Urothelium cell line (cell line): ENCODE measurements at regions not wholly inside any gene's neighbourhood (a gene's known extent, or its start where the extent isn't known, plus 50 kb on each side); places are given as distances from the start of the nearest gene placed in this dataset.

ENCODE experiments used
- DNase-seq: peaks from one replicate; pipeline ENCODE4 v3.0.0; 2011; ENCODE audit warnings: low spot score, mixed read lengths
- FAIRE-seq: peaks from 2 replicates; lab custom pipeline; 2011; peaks lifted over from hg19 to GRCh38; lab: Jason Lieb, UNC

GRCh38 chr5:30957591-30957990 lies 235.9 kb upstream of the CDH6 start:
- DNase-seq, result no peak
- FAIRE-seq, result no peak

DNA sequence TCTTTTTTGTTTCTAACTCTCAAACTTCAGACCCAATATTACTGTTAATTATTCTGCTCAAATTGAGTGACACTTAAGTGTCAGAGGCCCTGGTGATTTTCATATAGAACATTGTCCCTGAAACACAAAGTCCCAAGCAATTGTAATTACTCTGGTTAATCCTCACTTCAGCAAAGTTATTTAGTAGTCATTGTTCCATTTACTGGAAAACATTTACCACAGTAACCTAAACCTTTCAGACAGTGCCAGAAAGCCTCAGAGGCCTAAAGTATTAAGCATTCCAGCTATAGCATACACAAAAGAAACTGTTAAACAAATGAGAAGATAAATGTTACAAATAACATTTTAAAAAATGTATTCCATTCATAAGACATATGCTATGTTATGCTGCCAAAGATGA lies 237.2 kb upstream of the CDH6 start:
- FAIRE-seq (no peak), DNase-seq (no peak)

DNA sequence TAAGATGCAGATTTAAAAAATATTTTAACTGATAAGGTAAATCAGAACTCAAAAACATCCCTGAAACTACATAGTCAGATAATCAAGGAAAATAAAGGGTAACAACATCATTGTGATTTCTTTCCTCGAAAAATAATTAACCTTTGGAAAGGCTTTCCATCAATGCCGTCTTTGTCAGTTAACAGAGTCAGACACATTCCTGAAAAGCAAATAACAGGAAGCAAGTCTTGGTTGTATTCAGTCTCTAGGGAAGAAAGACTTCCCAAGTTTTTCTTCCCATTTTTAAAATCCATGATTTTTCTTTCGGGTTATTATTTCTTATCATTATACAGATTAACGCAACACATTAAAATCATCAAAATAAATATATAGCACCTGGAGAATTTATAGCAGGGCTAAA lies 256.4 kb upstream of the CDH6 start:
- FAIRE-seq (no peak), DNase-seq (no peak)

DNA sequence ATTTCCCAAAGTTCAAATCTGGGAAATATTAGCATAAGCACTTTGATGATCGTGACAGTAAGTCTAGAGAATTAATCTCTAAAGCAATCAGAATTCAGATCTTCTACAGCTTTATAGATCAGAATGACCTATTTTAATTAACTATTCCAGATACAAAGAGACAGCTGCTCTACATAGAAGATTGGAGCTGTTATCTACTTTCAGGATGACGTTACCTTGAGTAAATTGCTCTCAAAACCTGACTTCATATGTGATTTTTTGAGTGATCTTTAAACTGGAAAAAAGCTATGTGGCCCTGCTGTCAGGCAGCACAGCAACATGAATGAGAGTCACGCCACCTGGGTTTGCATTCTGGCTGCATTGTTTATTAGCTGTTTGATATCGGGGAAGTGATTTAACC lies 259.9 kb upstream of the CDH6 start:
- no peak for DNase-seq
- FAIRE-seq, result no peak

DNA sequence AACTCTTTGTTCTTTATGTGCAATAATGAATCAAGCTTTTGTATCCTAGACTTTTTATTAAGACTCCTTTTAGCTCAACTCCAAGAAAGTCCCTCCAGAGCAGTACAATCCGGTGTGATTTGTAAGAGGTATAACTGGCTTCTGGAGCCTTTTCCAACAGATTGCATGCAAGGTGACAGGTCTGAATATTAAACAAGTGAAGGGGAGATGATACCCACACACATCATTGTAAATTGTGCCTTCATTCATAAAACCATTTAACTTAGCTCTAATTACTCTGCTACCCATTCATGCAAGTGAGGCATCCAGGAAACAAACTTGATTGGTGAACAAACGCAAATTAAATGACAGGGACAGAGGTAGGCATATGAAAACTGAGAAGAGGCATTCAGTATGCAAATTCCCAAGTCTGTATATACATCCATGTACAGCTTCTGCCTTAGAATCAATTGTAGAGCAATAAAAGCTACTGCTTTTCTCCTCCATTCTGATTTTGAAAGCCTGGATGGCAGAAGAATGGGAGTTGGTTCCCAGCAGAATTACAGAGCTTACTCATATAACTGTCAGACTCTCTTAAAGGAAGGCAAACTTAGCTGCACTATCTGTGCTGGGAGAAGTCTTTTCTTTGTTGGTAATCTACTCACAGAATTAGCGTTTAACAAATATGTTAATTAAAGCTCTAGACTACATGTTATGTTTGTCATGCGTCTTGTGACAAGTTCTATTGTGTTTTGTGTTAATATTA lies 261.0 kb upstream of the CDH6 start:
- FAIRE-seq (no peak), DNase-seq (no peak)

- FAIRE-seq (no peak), DNase-seq (no peak)
These were observed 262.8 kb upstream of the CDH6 start for GRCh38 chr5:30930736-30931135.

- DNase-seq (no peak), FAIRE-seq (no peak)
These were observed 264.5 kb upstream of the CDH6 start for GRCh38 chr5:30928956-30929355.

DNA sequence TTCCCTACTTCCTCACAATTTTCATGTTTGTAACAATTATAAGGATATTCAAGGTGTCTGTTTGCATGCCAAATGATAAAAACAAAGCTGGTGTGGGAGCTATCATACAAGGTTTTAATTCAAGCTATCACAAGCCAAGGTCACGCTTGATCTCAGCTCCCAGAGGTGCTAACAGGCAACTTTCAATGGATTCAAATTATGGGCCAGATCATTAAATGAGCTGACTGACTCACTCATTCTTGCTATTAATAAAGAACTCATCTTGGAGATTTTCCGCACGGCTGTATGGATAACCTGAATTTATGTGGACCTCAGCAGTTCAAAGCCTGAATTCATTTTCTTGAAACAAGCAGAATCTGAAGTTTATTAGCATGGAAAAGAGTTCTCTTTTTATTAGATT lies 267.3 kb upstream of the CDH6 start:
- FAIRE-seq, result no peak
- no peak for DNase-seq

DNA sequence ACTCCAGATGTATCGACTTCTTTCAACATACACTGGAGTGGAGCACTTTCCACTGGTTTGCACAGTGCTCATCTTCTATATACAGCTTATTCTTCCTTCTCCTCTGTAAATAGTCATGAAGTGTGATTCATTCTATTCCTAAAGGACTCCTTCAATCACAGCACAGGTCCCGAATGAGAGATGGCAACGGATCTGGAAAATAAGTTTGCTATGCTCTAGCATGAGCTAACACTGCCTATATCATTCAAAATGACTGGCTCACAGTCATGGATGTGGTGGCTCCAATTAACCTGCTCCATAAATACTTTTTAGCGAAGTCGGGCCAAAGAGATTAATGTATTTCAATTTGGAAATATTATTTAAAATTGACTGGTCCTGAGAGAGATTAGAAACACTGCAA lies 272.1 kb upstream of the CDH6 start:
- FAIRE-seq (no peak), DNase-seq (no peak)

DNA sequence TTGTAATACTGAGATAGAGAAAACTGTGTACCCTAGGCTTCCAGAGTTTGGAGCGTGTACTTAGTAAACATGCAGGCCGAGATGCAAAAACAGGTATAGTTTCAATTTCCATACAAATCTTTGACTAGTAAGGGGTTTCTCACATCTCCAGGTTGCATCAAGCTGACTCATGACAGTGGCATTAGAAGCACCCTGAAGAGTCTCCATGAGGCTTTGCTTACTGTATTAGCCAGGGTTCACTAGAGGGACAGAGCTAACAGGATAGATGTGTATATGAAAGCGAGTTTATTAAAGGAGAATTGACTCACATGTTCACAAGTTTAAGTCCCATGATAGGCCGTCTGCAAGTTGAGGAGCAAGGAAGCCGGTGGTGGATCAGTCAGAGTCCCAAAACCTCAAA lies 275.3 kb upstream of the CDH6 start:
- FAIRE-seq, result no peak
- peak; percentile 27 for DNase-seq

- no peak for DNase-seq
- FAIRE-seq, result no peak
These were observed 285.1 kb upstream of the CDH6 start for GRCh38 chr5:30908356-30908755.

- no peak for FAIRE-seq
- no peak for DNase-seq
These were observed 293.1 kb upstream of the CDH6 start for GRCh38 chr5:30900367-30900766.

GRCh38 chr5:30894811-30895210 lies 298.7 kb upstream of the CDH6 start:
- FAIRE-seq (no peak), DNase-seq (no peak)

GRCh38 chr5:30891660-30892059 lies 301.8 kb upstream of the CDH6 start:
- FAIRE-seq (no peak), DNase-seq (no peak)

DNA sequence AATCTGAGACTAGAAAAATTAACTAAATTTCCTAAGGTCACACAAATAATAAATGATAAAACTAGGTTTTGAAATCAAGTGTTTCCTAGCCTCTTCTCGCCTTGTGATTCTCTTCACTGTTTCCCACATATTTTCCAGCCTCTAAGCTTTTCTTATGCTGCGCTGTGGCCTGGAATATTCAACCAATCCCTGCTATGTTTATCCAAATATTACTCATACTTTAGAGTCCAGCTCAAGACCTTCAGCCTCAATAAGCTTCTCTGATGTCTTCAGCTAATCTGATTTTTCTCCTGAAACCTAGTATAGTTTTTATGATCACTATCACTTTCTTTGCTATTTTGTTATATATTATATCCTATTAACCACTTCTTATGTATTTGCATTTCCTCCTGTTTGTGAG lies 303.1 kb upstream of the CDH6 start:
- no peak for DNase-seq
- FAIRE-seq, result no peak

- no peak for FAIRE-seq
- DNase-seq, result no peak
These were observed 313.0 kb upstream of the CDH6 start for GRCh38 chr5:30880514-30880913.

DNA sequence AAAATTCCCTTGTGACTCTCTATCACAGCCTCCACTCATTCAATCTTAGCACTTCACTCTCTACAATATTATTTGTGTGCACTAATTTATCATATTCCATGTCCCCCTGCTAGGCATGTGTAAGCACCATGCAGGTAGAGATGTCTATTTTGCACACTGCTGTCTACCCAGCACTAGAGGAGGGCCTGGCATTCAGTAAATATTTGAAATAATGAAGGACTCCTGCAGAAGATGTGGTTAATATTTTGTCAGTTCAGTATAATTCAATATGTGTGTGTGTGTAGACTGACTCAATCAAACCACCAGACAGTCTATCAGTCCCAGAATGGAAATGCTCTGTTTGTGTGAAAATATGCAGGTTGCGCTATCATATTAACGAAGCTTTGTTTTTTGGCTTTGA lies 313.6 kb upstream of the CDH6 start:
- DNase-seq (no peak), FAIRE-seq (no peak)

DNA sequence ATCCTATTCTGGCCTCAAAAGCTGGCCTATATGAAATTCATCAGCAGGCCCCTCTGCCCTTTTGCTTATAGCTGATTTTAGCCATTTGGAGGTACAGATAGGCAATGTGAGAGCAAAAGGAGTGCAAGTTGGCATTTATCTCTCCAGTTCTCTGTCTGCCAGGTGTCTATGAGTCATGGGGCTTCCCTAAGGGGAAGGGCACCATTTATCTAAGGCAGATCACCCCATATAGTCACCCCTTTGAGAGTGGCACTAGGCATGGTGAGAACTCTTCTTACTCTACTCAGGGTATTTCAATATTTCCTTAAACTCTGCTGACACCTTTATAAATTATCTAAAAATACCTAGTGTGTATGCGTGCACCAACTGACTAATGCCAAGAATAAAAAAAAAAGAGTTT lies 314.7 kb upstream of the CDH6 start:
- FAIRE-seq, result no peak
- DNase-seq, result no peak

DNA sequence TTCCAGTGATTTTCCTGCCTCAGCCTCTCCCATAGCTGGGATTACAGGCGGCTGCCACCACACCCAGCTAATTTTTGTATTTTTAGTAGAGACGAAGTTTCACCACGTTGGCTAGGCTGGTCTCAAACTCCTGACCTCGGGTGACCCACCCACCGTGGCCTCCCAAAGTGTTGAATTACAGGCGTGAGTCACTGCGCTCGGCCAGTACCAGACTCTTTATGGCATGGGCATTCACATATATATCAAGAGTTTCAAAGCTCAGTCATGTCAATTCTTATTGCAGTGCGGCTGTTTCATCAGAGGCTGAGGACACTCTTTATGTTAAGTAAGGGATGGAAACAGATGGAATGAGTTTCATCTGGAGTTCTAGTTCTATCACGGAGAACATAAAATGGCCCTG lies 315.2 kb upstream of the CDH6 start:
- FAIRE-seq (no peak), DNase-seq (no peak)

DNA sequence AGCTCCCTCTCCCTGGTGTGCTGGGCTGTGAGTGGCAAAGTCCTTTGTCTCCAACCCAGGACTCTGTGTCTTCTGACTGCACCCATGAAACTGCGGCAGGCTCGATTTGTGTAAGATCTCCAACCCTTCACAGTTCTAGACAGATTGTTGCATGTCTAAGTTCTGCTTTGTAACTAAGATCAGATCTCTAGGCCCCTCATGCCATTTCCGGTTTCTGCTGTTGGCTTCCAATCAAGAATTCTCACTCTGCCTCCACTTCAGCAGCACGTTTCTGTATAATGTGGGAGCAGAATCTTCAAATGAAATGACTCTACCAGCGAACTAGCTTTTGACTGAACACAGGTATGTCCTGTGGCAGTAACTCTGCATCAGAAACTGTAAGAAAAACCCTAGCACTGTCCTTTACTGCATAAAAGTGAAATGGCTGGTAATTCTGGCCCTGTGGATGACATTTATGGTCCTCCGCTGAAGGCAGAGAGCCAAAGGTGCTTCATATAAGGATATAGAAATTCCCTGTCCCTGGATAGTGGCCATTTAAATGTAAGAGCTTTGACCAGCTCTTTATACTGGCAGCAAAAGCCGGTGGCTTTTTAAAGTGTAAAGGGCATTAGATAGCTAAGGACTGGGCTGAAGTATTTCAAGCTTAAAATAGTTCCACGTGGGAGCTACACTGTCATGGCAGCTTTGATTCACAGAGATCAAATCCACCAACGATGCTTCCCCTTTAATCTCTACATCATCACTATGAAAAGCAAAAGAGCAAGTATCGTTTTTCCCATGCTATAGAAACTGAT lies 319.0 kb upstream of the CDH6 start:
- FAIRE-seq, result no peak
- DNase-seq, result no peak

GRCh38 chr5:30871196-30871595 lies 322.3 kb upstream of the CDH6 start:
- DNase-seq, result no peak
- FAIRE-seq, result no peak

GRCh38 chr5:30867711-30868110 lies 325.8 kb upstream of the CDH6 start:
- FAIRE-seq, result no peak
- no peak for DNase-seq

GRCh38 chr5:30866142-30866541 lies 327.3 kb upstream of the CDH6 start:
- FAIRE-seq (no peak), DNase-seq (no peak)
